Sigmoid colon (tissue), 3 donors: ENCODE measurements at regions not wholly inside any gene's neighbourhood (a gene's known extent, or its start where the extent isn't known, plus 50 kb on each side); places are given as distances from the start of the nearest gene placed in this dataset.

Source experiments
- POLR2A ChIP-seq, 2 donors: fragments of 450-650 bp; IDR thresholded peaks; one replicate each; pipeline ENCODE4 v1.6.1; 2016; ENCODE audit warnings: antibody characterized with exemption in 2 of 2, mild to moderate bottlenecking in 2 of 2, moderate library complexity in 2 of 2
- TF ChIP-seq, protein P1 (sequence below), 4 experiments: fragments of 450-650 bp in 3 of 4; fragments of 200-600 bp in 1 of 4; IDR thresholded peaks; one replicate each; pipeline ENCODE4 v1.5.1; 2016 to 2019; ENCODE audit warnings: antibody characterized with exemption in 4 of 4, mild to moderate bottlenecking in 3 of 4, moderate library complexity in 2 of 4

DNA sequence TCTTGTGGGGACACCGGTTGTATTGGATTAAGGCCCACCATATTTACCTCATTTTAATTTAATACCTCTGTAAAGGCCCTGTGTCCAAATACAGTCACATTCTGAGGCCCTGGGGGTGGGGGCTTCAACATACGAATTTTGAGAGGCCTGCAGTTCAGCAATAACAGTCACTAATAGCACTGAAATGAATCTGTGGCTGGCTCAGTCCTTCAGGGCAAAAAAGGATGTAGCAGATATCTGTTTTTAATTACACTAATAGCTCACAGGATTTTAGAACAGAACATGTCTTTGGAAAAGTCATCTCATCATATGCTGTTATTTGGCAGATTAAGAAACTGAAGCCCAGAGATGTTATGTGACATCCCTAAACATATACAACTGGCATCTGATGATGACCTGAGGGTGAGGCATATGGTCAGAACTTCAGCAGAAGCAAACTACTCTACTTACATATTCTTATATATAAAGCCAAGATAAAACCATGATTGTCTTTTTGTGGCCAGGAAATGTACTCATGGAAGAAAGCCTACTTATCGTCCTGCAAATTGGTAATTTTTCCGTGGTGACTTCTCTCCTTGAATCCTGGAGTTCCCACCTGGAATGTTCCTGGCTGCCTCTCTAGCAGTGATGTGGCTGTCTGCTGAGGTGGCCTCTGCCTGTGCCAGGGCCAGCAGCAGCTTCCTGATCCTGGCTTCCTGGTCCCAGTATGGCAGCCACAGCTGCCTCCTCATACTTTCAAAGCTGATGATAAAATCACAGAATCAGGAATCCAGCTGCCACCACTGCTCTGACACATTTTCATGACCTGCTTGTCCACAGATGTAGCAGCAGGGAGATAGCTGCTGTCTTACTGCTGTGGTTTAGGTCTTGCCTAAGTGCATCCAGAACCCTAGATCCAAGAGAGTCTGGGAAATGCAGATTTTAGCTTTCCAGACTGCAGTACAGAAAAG lies 72.1 kb upstream of the ANKRD55 start:
- TF ChIP-seq, protein P1, sequence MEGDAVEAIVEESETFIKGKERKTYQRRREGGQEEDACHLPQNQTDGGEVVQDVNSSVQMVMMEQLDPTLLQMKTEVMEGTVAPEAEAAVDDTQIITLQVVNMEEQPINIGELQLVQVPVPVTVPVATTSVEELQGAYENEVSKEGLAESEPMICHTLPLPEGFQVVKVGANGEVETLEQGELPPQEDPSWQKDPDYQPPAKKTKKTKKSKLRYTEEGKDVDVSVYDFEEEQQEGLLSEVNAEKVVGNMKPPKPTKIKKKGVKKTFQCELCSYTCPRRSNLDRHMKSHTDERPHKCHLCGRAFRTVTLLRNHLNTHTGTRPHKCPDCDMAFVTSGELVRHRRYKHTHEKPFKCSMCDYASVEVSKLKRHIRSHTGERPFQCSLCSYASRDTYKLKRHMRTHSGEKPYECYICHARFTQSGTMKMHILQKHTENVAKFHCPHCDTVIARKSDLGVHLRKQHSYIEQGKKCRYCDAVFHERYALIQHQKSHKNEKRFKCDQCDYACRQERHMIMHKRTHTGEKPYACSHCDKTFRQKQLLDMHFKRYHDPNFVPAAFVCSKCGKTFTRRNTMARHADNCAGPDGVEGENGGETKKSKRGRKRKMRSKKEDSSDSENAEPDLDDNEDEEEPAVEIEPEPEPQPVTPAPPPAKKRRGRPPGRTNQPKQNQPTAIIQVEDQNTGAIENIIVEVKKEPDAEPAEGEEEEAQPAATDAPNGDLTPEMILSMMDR (IDR thresholded peaks at IDR 0.05), result no peak
- no peak for TF ChIP-seq POLR2A (IDR thresholded peaks at IDR 0.05)
